Keratinocyte (primary cell): ENCODE measurements at regions not wholly inside any gene's neighbourhood (a gene's known extent, or its start where the extent isn't known, plus 50 kb on each side); places are given as distances from the start of the nearest gene placed in this dataset.

ENCODE experiments used
- DNase-seq: peaks from one replicate; pipeline ENCODE4 v3.0.0-alpha.2; 2011; ENCODE audit warnings: low read depth, missing footprints, low spot score
- FAIRE-seq: peaks from 2 replicates; lab custom pipeline; 2011; peaks lifted over from hg19 to GRCh38; lab: Jason Lieb, UNC
- H2AFZ ChIP-seq: 2 replicates; pipeline ENCODE4 v1.6.0; 2012; ENCODE audit warnings: low read length, control low read depth, inconsistent platforms; ENCODE audit not compliant: control insufficient read depth
- H3K27ac ChIP-seq: 2 replicates; pipeline ENCODE4 v1.5.1; 2011; ENCODE audit warnings: low read length; ENCODE audit not compliant: control insufficient read depth, insufficient read depth
- H3K27me3 ChIP-seq: 3 replicates; pipeline ENCODE4 v1.6.0; 2011; ENCODE audit warnings: low read length; ENCODE audit not compliant: control insufficient read depth, insufficient read depth; ENCODE audit errors: extremely low read depth
- H3K36me3 ChIP-seq, 2 experiments: 2 replicates in 1 of 2; 3 replicates in 1 of 2; pipeline ENCODE4 v1.5.1; 2011; ENCODE audit warnings: low read length in 2 of 2, mild to moderate bottlenecking in 1 of 2; ENCODE audit not compliant: control insufficient read depth in 2 of 2, insufficient read depth in 2 of 2; ENCODE audit errors: extremely low read depth in 1 of 2
- H3K4me1 ChIP-seq: 3 replicates; pipeline ENCODE4 v1.5.1; 2011; ENCODE audit warnings: low read length; ENCODE audit not compliant: control insufficient read depth, insufficient read depth; ENCODE audit errors: extremely low read depth
- H3K4me2 ChIP-seq: 3 replicates; pipeline ENCODE4 v1.6.0; 2011; ENCODE audit warnings: low read depth, low read length; ENCODE audit not compliant: control insufficient read depth, insufficient read depth; ENCODE audit errors: extremely low read depth
- H3K4me3 ChIP-seq, 3 experiments: fragments of 200-600 bp in 1 of 3; sonication (generic) in 1 of 3; 2 replicates in 2 of 3; 3 replicates in 1 of 3; pipeline ENCODE4 v1.5.1; 2011 to 2016; ENCODE audit warnings: low read length in 3 of 3, mild to moderate bottlenecking in 3 of 3, control low read depth in 2 of 3, inconsistent platforms in 1 of 3, low read depth in 1 of 3, mixed read lengths in 1 of 3, mixed run types in 1 of 3, moderate library complexity in 1 of 3; ENCODE audit not compliant: control insufficient read depth in 2 of 3, insufficient read depth in 2 of 3; ENCODE audit errors: extremely low read depth in 1 of 3
- H3K79me2 ChIP-seq: 2 replicates; pipeline ENCODE4 v1.6.0; 2012; ENCODE audit warnings: low read length; ENCODE audit not compliant: control insufficient read depth, insufficient read depth
- H3K9ac ChIP-seq: 3 replicates; pipeline ENCODE4 v1.6.0; 2011; ENCODE audit warnings: low read length; ENCODE audit not compliant: control insufficient read depth, insufficient read depth; ENCODE audit errors: extremely low read depth
- H3K9me1 ChIP-seq: 3 replicates; pipeline ENCODE4 v1.6.0; 2011; ENCODE audit warnings: low read length; ENCODE audit not compliant: control insufficient read depth, insufficient read depth; ENCODE audit errors: extremely low read depth
- H3K9me3 ChIP-seq: 2 replicates; pipeline ENCODE4 v1.5.1; 2012; ENCODE audit warnings: low read depth, low read length; ENCODE audit not compliant: control insufficient read depth
- H4K20me1 ChIP-seq: 3 replicates; pipeline ENCODE4 v1.6.0; 2011; ENCODE audit warnings: low read length; ENCODE audit not compliant: control insufficient read depth, insufficient read depth; ENCODE audit errors: extremely low read depth
- EZH2 ChIP-seq: IDR thresholded peaks from one replicate; pipeline ENCODE4 v1.6.1; 2012; ENCODE audit warnings: inconsistent platforms, mild to moderate bottlenecking, low read length, moderate library complexity
- dilution Hi-C: fragments of 300-500 bp; cut with MboI; formaldehyde crosslinking; loops from one replicate; pipeline ENCODE4 v1.7.0; 2020; ENCODE audit warnings: low sequenced_read_pairs; ENCODE audit not compliant: extremely low pct_ligation_motif_present
- TF ChIP-seq, protein P1 (sequence below), 3 experiments: IDR thresholded peaks in 1 of 3; conservative IDR thresholded peaks in 1 of 3; optimal IDR thresholded peaks in 1 of 3; 2 replicates in 2 of 3; 3 replicates in 1 of 3; pipeline versions ENCODE3 to v1.5.1; 2011; ENCODE audit warnings: low read length in 3 of 3, mild to moderate bottlenecking in 3 of 3, moderate library complexity in 2 of 3, control low read depth in 1 of 3, inconsistent platforms in 1 of 3; ENCODE audit not compliant: insufficient read depth in 2 of 3; ENCODE audit errors: extremely low read depth in 1 of 3

DNA sequence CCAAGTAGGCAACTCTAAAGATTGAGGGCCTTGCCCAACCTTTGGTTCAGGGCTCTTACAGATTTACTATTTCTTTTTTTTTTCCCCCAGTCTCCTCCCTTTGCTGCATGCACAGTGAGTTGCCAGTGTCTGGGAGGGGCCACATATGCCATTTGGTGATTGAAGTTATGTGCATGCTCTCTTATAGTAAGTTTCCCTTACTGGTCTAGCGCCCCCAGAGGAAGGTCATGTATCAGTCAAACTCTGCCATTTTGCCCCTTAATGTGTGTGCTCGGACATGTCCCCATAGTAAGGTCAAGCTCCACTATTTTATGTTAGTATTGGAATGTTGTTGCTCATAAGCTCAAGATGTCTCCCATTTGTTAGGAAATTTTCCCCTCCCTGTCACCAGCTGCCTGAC, 1138.0 kb upstream of the SLC10A2 start:
- Histone ChIP-seq H3K9me3 (peaks cover 1% of the 10 kb centered on the region), H3K9me1 (no peaks in the 10 kb centered on the region), H3K9ac (no peak overlapping the region), H2AFZ (no peak overlapping the region), H3K4me3 (no peak overlapping the region), H3K79me2 (no peaks in the 10 kb centered on the region), H3K27me3 (no peaks in the 10 kb centered on the region), H3K4me2 (no peak overlapping the region), H3K36me3 (no peaks in the 10 kb centered on the region), H4K20me1 (no peaks in the 10 kb centered on the region), H3K27ac (no peak overlapping the region), H3K4me1 (no peaks in the 10 kb centered on the region)
- TF ChIP-seq EZH2: no peak
- TF ChIP-seq, protein P1, sequence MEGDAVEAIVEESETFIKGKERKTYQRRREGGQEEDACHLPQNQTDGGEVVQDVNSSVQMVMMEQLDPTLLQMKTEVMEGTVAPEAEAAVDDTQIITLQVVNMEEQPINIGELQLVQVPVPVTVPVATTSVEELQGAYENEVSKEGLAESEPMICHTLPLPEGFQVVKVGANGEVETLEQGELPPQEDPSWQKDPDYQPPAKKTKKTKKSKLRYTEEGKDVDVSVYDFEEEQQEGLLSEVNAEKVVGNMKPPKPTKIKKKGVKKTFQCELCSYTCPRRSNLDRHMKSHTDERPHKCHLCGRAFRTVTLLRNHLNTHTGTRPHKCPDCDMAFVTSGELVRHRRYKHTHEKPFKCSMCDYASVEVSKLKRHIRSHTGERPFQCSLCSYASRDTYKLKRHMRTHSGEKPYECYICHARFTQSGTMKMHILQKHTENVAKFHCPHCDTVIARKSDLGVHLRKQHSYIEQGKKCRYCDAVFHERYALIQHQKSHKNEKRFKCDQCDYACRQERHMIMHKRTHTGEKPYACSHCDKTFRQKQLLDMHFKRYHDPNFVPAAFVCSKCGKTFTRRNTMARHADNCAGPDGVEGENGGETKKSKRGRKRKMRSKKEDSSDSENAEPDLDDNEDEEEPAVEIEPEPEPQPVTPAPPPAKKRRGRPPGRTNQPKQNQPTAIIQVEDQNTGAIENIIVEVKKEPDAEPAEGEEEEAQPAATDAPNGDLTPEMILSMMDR (optimal IDR thresholded peaks at IDR 0.05 in 1 of 3, IDR thresholded peaks at IDR 0.05 in 1 of 3, conservative IDR thresholded peaks at IDR 0.05 in 1 of 3; ENCODE audit: extremely low read depth in 1 of 3, insufficient read depth in 2 of 3, low read length in 3 of 3): no peak
- dilution Hi-C loops: no loop called here
- DNase-seq (no peak), FAIRE-seq (no peak)

DNA sequence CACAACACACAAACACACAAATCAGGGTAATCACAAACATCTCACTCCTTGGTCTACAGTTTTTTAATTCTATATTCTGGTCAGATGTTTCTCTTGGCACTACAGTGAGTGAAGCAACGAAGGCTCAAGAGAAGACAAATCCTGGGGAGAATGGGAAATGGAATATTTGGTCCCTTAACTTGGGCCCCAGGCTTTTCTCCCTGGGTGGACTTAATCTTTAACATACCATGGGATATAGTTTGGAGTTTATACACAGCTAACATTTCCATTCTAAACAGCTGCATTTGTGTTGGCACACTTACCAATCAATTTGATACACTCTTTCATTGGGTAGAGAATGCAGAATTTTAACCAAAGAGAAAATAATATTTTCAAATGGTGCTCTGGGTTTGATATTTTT, 1132.6 kb upstream of the SLC10A2 start:
- H3K9ac ChIP-seq: no peak overlapping the region
- DNase-seq: no peak
- H3K27me3 ChIP-seq: no peaks in the 10 kb centered on the region
- no peaks in the 10 kb centered on the region for H3K9me1 ChIP-seq
- H3K4me1 ChIP-seq: no peaks in the 10 kb centered on the region
- no peaks in the 10 kb centered on the region for H3K9me3 ChIP-seq
- dilution Hi-C loops: no loop called here
- H3K36me3 ChIP-seq: no peaks in the 10 kb centered on the region
- no peak for TF ChIP-seq EZH2
- H3K27ac ChIP-seq: no peak overlapping the region
- H3K79me2 ChIP-seq: no peaks in the 10 kb centered on the region
- no peak overlapping the region for H3K4me2 ChIP-seq
- H2AFZ ChIP-seq: no peak overlapping the region
- no peak overlapping the region for H3K4me3 ChIP-seq
- H4K20me1 ChIP-seq: no peaks in the 10 kb centered on the region
- FAIRE-seq: no peak

GRCh38 chr13:104196611-104197010, 1130.4 kb upstream of the SLC10A2 start:
- no peak overlapping the region for H3K9ac ChIP-seq
- no peaks in the 10 kb centered on the region for H3K9me3 ChIP-seq
- H3K4me3 ChIP-seq: no peak overlapping the region
- no peaks in the 10 kb centered on the region for H3K9me1 ChIP-seq
- TF ChIP-seq, protein P1 (optimal IDR thresholded peaks at IDR 0.05 in 1 of 3, IDR thresholded peaks at IDR 0.05 in 1 of 3, conservative IDR thresholded peaks at IDR 0.05 in 1 of 3; ENCODE audit: extremely low read depth in 1 of 3, insufficient read depth in 2 of 3, low read length in 3 of 3): no peak
- TF ChIP-seq EZH2: no peak
- no peak overlapping the region for H2AFZ ChIP-seq
- H4K20me1 ChIP-seq: no peaks in the 10 kb centered on the region
- dilution Hi-C loops: no loop called here
- no peak overlapping the region for H3K4me2 ChIP-seq
- no peak overlapping the region for H3K27ac ChIP-seq
- DNase-seq (no peak), FAIRE-seq (no peak)
- no peaks in the 10 kb centered on the region for H3K4me1 ChIP-seq
- no peaks in the 10 kb centered on the region for H3K36me3 ChIP-seq
- H3K79me2 ChIP-seq: no peaks in the 10 kb centered on the region
- H3K27me3 ChIP-seq: no peaks in the 10 kb centered on the region
